Occipital lobe (tissue), 1 donor: ENCODE measurements at regions not wholly inside any gene's neighbourhood (a gene's known extent, or its start where the extent isn't known, plus 50 kb on each side); places are given as distances from the start of the nearest gene placed in this dataset.
"Not testable (repeated sequence)": the region's sequence is repeated elsewhere in the genome, so short reads cannot be mapped to it uniquely, and the experiment has no call there.

Source experiments
- DNase-seq: peaks from one replicate; lab custom pipeline; 2025; lab: John Stamatoyannopoulos, UW

GRCh38 chr3:10625323-10625722 is 119.9 kb upstream of the ATP2B2 start:
- DNase-seq: no peak

GRCh38 chr3:10627884-10628572 is 122.6 kb upstream of the ATP2B2 start:
- no peak for DNase-seq

DNA sequence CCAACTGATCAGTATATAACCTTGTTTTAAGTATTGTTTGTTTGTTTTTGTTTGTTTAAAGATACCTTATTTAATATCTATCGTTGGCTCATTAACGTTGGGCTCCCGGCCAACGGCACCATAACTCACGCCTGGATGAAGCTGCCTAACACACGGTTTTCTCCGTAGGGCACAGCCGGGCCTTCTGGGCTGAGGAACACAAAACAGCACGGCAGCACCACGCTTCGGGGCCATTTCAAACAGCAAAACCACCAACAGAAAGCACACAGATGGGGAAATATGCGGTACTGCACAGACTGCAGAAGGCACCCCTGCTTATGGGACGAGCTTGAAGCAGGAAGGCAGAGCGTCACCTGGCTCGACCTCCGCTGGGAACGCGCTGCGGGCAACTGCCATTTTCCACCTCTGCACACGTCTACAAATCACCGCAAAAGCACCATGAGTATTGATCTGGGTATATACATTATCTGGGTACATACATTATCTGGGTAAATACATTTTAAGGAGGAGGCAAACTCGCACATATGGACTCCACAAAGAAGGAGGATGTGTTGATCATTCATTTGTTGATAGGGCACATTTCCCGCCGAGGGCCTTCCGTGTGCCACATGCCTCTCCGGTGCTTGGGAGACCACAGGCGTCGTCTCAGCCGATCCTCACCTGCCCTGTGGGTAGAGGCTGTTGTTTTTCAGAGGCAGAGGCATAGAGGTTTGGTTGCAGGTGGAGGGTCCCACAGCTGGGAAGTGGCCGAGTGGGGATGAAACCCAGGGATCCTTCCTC is 123.7 kb upstream of the ATP2B2 start:
- no peak for DNase-seq

- no peak for DNase-seq
Observed at GRCh38 chr3:10629671-10630040, 124.3 kb upstream of the ATP2B2 start.

- DNase-seq: no peak
Observed at GRCh38 chr3:10631224-10631623, 125.8 kb upstream of the ATP2B2 start.

DNA sequence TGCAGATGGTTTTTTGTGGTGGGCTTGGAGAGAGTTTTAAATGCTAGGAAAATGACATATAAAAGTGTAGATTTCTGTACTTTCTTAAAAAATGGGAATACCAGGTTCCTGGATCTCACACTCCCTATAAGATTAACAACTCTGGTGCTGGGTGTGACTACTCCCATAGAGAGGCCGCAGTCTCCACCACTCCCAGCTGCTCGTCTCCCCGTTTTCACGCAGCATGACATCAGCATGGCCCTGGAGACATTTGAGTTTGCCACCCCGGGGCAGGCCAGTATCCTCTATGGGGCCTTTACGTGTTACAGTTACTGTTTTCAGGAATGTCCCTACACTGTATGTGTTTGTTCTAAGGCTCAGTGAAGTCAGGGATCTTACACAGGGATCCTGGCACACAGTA is 126.7 kb upstream of the ATP2B2 start:
- DNase-seq: no peak

- DNase-seq: no peak
Observed at GRCh38 chr3:10632741-10633140, 127.4 kb upstream of the ATP2B2 start.

DNA sequence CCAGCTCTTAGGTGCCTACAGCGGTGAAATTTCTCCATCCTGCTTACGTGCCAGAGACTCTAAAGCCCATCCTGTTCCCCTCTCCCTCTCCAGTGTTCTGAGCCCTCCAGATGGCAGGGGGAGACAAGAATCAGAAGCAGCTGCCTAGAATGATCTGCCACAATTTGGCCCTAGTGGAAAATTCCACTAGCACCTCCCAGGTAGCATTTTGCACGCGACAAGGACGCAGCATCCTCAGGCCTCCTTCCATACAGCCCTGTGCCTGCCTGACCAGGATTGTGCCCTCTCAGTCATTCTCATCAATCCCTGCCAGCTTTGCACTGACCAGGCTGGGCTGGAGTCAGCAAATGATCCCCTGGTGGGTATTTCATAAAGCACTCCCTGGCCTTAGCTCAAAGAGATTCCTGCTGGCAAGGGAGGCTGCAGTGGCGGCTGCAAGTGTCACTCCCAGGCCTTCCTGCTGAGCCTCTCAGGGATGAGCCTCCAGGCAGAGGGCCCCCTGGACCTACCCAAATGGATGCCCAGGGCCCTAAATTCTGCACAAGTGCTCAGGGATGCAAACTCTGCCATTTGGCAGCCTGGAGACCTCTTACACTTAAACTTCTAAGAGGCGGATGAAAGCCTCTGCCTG is 130.2 kb upstream of the ATP2B2 start:
- DNase-seq: no peak

DNA sequence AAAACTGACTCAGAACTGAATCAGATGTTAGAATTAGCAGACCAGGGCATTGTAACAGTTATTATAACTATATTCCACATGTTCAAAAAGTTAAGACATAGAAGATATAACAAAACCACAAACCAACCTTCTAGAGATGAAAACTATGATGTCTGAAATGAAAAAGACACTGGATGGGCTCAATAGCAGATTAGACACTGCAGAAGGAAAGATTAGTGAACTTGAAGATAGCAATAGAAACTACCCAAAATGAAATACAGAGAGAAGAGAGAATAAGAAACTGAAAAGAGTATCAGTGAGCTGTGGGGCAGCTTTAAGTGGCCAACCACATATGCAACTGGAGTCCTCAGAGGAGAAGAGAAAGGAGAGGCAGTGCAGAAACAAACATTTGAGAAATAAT is 132.0 kb upstream of the ATP2B2 start:
- DNase-seq: no peak

- no peak for DNase-seq
Observed at GRCh38 chr3:10638466-10638865, 133.1 kb upstream of the ATP2B2 start.

GRCh38 chr3:10641760-10642159 is 136.4 kb upstream of the ATP2B2 start:
- no peak for DNase-seq

DNA sequence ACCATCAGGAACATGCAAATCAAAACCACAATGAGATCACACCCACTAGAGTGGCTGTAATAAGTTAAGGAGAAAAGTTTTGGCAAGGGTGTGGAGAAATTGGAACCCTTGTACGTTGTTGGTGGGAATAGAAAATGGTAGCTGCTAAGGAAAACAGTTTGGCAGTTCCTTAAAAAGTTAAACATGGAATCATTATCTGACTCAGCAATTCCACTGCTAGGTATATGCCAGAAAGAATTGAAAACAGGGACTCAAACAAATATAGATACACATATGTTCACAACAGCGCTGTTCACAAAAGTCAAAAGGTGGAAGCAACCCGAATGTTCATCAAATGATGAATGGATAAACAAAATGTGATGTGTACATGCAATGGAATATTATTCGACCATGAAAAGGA is 138.8 kb upstream of the ATP2B2 start:
- no peak for DNase-seq

GRCh38 chr3:10645800-10646199 is 140.4 kb upstream of the ATP2B2 start:
- no peak for DNase-seq

GRCh38 chr3:10646531-10647335 is 141.3 kb upstream of the ATP2B2 start:
- no peak for DNase-seq

DNA sequence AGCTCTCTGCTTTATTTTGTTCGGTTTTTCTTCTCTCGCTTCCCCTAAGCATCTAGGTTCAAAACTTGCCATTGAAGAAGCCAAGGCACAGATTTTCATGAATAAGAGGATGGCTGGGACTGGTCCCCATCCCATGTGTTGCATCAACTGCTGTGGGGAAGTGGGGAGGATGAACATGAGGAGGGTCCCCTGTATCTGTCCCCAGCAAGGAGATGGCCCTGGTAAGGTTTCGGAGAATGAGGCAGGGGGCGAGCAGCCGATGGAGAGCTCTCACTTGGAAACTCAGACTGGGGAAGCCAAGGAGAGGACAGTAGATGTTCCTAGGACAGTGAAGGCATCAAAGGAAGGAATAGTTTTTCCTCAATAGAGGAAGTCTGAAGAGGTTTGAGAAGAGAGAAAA is 142.0 kb upstream of the ATP2B2 start:
- no peak for DNase-seq

DNA sequence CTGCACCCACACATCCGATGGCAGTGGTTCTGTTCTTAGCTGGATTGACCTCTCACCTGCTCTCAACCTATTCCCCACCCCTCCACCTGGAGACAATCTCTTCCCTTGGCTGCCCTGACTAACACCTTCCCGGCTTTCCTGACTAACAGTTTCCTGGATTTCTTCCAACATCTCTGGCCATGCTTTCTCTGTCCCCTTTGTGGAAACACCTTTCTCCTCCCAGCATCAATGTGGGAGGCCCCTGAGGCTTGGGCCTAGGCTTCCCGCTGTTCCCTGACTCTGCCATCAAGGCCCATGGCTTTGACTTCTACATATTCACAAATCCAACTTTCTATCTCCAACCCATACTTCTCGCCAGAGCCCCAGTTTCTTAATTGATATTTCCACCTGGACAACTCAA is 142.8 kb upstream of the ATP2B2 start:
- DNase-seq: no peak

DNA sequence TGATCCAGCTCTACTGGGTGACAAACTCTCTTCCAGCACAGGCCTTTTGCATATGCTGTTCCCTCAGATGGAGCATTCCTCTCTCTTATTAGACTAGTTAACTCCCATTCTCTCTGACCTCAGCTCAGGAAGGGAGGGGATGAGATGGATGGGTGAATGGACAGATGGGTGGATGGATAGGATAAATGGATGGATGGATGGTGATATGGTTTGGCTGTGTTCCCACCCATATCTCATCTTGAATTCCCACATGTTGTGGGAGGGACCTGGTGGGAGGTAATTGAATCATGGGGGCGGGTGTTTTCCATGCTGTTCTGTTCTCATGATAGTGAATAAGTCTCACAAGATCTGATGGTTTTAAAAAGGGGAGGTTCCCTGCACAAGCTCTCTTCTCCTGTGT is 144.1 kb upstream of the ATP2B2 start:
- not testable (repeated sequence) for DNase-seq

DNA sequence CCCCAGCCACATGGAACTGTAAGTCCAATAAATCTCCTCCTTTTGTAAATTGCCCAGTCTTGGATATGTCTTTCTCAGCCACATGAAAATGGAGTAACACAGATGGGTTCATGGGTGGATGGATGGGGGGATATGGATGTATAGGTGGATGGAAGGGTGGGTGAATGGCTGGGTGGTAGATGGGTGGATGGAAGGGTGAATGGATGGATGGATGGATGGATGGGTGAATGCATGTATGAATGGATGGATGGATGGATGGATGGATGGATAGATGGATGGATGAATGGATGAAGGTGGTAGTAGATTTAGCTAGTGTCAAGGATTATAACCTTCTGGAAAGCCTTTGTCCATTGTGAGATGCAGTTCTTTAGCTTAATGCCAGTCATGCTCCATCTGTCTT is 146.1 kb upstream of the ATP2B2 start:
- no peak for DNase-seq

DNA sequence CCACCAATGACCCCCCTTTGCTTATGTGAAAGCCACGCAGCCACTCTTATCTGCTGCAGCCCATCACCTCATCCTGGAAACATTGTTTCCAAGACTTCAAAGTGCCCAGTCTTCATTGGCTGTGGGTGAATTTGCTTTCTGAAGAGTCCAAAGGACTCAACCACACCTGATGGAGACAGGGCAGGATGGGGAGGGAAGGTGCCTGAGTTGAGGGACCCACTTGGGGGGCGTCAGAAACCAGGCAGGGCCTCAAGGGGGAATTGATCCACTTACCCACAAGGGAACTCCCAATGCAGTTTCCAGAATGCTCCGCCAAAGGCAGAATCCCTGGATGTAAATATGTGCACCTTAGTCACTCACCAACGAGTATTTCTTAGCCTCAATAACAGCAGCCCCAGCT is 147.9 kb upstream of the ATP2B2 start:
- no peak for DNase-seq

DNA sequence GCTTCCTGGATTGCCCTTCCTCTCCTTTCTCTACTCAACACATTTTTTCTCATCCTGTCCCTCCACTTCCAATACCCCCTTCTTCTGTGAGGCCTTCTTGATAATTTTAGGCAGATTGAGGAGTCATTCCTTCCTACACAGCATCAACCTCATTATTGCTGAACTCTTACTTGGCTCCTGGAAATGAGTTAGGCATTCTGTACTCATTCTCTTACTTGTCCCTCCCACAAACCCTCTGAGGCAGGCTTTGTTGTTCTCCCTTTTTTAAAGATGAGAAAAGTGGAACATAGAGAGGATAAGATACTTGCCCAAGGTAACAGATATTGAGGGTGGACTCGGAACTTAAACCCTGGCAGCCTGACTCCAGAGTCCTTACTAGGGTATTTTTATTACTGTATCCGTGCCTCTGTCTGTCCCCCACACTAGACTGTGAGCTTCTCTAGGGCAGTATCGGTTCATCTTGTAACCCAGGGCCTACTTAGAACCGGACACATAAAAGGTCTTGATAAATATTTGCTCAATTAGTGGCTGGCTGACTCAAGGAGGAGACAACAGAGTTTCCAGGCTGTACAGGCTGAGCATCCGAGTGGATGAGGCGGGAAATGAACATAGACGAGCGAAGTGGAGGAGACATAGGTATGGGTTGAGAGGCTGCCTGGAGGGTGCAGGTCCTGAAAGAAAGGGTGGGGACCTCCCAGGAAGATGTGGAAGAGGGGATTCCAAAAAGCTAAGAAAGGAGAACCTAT is 148.7 kb upstream of the ATP2B2 start:
- no peak for DNase-seq

DNA sequence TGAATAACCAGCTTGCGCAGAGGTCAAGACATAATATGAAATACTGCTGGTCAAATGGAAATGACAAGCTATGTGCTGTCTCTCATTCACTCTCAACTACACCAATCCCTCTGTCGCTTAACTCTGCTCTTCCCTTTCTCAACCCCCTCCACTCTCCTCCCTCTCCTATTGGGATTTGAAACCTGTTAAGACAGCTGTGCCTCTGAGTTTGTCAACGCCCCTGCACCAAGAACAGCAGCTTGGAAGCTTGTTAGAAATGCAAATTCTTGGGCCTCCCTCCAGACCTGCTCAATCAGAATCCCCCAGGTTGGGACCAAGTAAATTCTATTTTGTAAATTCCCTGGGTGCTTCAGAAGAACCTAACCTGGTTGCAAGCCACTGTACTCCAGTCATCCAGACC is 149.7 kb upstream of the ATP2B2 start:
- DNase-seq: no peak
